GM18519 (cell line): ENCODE measurements at regions not wholly inside any gene's neighbourhood (a gene's known extent, or its start where the extent isn't known, plus 50 kb on each side); places are given as distances from the start of the nearest gene placed in this dataset.
A peak's percentile ranks its signal among the peaks of the same experiment; 100 is the strongest.
"Not testable (repeated sequence)": the region's sequence is repeated elsewhere in the genome, so short reads cannot be mapped to it uniquely, and the experiment has no call there.

Experiments used
- ATAC-seq: cut with Tn5 transposase; IDR thresholded peaks from one replicate; pipeline ENCODE4 v1.9.1; 2021; ENCODE audit warnings: mild to moderate bottlenecking, moderate library complexity; ENCODE audit not compliant: unreplicated experiment, low FRiP score

DNA sequence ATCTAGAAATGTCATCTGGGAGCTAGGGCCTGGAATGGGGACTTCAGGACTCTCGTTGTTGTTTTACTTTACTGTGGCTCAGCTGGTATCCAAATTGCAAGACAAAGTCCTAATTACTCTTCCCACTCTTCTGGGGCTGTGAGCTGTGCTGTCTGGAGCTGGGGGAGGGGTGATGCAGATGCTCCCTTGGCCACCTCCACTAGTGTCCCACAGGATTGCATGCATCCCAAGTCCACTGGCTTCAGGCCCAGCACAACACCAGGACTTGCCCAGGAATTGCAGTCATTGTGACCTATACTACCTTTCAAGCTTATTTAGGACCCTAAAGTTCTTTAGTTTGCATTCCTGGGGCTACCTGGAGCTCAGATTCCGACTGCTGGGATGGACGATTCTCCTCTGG, 366.1 kb upstream of the FAM47C start:
- no peak for ATAC-seq

DNA sequence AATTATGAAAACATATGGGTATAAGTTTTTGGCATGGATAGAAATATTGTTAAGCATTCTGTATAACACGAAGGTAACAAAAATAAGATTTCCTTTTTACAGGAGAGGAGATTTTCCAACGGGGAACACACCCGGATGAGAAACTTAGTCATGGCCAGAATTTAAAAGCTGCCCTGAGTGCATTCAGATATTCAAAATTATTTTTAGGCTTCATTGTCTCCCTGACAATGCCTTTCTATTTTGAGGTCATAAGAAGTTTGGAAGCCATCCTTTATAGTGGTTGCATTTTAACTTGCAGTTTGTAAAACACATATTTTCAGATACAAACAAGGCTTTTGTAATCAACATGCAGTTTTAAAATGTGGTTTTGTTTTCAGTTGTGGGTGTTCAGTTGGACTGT, 357.5 kb upstream of the FAM47C start:
- ATAC-seq, result no peak

DNA sequence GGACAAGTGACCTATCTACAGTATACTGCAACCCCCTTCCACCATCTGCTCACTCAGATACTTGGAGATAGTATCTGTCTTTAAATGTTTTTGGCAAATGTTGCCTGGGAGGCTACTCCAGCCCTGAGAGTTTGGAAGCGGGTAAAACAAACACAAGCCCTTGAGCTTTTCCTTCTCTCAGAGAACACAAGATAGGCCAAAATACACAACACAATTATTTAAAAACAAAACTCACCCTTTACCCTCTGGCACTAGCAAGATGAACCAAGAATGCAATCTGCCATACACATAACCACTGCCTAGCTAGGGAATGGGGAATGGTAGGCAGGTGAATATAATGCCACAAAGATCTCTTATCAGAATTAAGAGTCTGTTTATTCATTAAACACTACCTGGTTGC, 324.7 kb upstream of the FAM47C start:
- no peak for ATAC-seq

DNA sequence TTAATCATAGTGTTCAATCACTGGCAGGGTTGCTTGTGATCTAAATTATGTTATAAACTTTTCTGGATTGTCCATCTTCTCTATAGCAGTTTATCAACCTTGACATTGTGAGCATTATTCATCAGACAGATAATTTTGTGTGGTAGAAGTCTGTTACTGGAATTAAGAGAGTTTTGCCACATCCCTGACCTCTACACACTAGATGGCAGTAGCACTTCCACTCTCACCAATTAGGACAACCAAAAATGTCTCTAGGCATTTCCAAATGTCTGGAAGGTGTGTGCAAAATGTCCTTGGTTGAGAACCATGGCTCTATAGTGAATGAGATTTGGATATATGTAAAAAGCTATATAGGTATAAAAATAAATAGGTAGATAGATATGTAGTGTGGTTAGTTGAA, 324.1 kb upstream of the FAM47C start:
- no peak for ATAC-seq

DNA sequence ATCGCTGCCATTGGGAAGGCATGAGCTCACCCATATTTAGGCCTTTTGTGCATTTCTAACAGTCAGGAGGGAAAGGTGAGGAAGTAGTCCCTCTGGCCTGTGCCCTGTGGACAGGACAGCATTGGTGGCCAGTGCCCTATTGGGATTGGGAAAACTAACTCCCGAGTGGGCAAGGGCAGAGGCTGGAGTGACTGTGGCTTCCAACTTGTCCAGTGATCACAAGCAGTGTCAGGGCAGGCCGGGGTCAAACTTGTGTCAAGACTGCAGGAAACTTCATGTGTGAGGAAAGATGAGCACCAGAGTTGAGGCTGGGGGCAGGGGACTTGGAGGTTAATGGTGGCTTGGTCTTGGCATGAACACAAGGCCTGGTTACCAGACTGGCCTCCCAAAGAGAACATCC, 286.2 kb upstream of the FAM47C start:
- ATAC-seq, result no peak

DNA sequence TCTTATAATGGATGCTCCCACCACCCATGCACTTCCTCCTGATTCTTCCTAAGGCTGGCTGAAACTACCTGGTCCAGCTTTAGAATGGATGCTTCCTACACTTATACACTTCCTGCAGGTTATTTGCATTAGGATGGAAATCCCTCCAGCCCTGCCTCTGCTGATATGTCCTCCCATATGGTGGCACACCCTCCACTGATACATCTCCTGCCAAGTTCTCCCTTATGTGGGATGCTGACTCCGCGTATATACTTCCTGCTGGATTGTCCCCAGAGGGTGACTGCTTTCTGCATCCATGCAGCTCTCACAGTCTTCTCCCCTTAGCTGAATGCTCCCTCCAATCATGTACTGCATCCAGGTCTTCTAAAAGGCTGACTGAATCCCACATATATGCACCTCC, 254.6 kb upstream of the FAM47C start:
- ATAC-seq, result no peak

DNA sequence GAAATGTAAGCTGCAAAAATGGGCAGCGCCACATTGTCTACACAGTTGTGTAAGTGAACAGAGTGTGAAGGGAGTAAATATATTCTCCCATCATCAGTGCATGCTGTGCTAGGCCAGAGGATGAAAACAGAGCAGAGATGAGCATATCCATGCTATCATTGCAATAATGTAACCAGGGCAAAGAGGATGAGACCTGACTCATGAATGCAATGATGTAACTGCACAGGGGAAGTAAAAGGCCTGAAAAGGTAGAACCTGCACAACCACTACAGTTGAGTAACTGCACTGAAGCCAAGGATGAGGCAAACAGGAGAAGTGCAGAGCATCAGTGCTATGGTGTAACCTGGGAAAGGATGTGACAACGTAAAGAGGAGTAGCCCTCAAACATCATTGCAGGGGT, 220.4 kb upstream of the FAM47C start:
- no peak for ATAC-seq

DNA sequence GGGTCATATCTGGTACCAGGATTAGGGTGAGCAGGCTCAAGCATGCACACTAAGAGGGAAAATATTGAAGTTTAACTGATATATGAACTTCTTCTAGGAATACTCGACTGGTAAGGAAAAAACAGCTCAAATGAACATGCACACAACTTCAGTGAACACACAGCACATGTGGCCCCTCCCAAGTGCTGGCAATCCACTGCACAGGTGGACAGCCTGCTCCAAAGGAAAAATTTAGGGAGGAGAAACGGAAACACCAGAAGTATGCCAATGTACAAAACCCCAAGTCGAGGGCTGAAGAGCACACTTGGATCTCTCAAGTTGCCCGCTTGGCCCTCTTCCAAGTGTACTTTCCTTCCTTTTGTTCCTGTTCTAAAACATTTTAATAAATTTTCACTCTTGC, 205.0 kb upstream of the FAM47C start:
- no peak for ATAC-seq

DNA sequence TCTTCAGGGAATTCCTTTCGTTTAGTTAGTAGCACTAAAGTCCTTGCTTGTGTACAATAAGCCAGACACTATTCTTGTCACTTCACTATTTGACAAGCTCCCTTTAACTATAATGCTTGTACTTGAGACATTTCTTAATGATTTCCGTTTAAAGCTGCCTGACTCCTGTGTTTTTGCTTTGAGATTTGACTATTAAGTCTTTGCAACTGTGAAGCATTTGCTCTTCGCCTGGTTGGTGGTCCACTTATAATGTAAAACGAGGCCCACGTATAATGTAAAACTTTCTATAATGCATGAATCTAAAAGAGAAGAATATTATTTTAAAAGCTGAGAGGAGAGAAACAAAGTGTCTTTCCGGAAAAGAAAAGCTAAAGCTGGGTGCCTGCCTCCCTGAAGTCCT, 204.1 kb upstream of the FAM47C start:
- ATAC-seq, result no peak

DNA sequence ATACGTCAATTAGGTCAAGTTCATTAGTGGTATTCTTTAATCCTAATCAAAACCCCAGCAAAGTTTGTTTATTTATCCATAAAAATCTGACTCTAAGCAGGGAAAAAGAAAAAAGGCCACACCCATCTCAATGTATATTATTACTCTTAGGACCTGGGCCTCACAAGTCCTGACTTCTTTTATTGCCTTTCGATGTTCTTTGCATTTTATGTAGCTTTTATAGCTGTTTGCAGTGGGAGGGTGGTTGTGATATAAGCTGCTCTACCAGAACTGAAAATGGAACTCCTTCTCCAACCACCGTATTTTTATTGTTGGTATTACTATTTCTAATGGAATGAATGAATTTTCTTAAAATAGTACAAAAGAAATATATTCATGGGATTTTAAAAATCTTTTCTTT, 163.3 kb upstream of the FAM47C start:
- no peak for ATAC-seq

DNA sequence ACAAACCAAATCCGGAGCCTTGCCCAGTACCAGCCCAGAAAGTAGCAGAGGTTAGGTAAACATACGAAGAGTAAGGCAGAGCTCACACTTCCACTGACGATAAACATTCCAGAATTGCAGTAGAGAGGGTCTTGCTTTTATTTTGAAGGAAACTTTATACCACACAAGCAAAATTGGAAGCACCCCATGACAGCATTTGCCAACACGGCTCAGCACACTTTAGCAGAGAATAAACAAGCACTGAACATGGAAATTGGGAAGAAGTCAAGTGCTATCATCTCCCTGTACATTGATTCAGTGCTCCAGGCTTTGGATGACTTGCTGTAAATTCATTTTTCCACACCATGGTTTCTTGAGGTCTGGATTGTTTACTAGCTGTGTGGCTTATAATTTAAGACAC, 160.7 kb upstream of the FAM47C start:
- no peak for ATAC-seq

DNA sequence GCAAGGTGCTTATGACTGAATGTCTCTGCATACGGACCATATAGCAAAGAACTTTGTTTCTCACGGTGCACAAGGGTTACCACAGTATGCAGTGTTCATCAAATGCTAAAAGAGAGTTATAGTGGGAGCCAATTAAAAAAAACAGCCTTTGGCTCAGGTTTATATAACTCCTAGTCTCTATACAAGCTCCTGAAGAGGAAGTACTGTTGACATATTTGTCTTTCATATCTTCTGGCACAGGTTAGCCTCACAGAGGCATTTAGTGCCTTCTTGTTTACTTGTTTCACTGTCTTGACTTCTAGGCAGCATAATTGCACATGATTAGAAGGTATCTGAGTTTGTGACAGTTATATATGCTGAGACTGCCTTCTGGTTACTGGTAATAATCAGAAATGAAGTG, 158.8 kb upstream of the FAM47C start:
- ATAC-seq, result no peak

DNA sequence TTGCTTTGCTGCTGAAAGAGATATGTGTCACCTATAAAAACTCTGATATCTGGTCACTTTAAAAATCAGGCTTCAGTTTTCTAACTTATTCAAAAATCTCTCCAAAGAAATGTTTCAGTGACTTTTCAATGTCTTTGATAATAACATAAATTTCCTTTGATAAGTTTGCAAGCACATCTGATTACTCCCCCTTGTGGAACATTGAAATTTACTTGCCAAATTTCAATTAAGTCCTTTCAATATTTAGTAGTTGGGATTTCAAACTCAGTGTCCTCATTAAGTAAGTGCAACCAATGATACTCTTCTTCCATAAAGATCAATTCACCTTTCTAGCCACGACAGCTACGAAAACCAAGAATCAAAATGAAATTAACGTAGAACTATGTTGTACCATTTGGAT, 151.3 kb upstream of the FAM47C start:
- ATAC-seq, result no peak

DNA sequence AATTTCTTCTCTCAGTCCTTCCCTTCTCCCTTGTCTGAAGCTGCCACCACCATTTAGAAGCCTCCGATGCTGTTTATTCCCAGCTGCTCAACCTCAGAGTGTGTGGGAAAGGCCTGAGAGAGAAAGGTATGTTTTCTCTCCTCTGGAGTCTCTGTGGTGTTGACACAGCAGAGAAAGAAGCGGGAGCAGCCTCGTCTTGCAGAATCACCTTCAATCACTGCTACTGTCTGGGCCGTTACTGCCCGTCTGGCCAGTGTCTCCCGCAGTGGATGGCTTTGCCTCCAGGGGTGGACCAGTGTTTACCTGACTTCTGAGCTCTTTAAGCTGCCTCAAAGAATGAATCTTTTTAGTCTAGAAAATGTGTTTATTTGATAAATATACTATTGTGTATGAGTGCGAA, 148.9 kb upstream of the FAM47C start:
- no peak for ATAC-seq

DNA sequence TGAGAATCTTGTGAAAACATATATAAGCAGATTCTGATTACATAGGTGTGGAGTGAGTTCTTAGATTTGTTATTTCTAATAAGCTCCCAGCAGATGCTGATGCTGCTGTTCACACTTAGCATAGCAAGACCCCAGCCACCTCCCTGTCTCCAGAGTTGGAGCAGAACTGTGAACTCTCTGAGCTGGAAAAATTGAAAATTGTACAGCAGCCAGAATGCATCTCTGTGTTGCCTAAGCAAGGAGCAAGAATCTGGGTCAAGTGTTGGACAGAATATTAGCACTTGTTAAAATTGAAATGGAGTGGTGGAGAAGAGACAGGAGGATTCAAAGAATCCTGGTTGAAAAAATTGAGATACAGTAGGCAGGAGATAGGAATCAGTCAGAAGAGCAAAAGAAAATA, 146.6 kb upstream of the FAM47C start:
- no peak for ATAC-seq

DNA sequence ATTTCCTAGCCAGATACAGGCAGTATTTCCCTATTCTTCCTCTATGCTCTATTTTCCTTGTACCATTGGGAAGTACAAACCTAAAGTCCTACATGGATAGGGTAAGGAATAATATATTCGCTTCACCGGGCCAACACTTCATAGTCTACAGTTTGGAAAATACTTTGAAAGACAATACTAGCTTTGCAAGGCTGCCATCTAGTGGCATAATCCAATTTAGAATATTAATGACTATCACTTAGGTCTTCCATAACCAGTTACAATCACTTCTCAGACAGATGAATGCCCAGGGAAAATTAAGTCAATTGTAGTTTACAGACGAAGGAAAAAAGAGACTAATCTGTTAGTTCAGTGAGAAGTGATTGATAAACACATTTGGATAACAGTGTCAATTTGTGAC, 141.0 kb upstream of the FAM47C start:
- no peak for ATAC-seq

DNA sequence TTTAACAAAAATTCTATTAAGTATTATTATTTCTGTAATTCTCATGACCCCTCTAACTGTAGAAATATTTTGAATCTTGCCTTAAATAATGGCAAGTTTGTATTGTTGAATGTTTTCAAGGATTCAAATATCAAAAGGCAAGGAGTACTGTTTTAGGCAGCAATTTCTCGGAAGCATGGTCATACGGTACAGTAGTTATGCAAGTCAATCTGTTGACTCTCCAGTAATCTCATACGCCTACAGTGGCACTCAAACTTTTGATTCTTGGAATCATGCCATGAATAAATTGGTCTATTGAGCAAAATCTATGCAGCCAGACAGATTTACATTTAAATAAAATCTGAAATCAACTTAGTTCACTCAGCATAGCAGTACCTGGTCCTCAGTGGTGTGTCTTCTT, 139.6 kb upstream of the FAM47C start:
- no peak for ATAC-seq

DNA sequence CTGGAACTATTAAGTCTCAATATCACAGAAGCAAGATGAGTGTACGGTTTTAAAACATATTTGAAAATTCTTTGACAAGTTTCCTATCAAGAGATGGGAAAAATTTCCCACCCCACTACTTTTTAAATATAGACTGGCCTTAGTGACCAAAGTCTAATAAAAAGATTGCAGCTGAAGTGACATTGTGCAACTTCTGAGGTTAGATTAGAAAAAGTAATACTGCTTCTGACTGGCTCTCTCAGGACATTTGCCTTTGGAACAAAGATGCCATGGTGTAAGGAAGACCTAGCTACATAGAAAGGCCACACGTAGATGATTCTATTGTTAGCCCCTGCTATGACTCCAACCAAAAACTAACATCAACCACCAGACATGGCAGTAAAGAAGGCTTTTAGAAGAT, 138.7 kb upstream of the FAM47C start:
- no peak for ATAC-seq

DNA sequence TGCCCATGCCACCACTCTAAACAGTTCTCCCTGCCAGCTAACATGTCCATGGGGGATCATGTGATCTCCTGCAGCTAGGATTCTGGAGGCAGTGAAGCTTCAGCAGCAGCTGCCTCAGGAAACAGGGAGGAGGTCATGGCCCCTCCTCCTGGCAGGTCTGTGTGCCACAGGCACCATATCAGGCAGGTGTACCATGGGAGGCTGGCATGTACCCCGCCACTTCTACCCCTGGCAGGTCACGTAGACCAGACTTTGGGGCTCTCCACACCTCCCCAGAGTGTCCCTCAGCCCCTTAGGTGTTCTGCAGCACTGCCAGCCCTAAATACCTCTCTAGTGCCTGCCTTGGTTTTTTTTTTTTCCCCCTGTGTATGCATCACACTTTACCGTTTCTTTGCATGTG, 110.5 kb upstream of the FAM47C start:
- no peak for ATAC-seq

DNA sequence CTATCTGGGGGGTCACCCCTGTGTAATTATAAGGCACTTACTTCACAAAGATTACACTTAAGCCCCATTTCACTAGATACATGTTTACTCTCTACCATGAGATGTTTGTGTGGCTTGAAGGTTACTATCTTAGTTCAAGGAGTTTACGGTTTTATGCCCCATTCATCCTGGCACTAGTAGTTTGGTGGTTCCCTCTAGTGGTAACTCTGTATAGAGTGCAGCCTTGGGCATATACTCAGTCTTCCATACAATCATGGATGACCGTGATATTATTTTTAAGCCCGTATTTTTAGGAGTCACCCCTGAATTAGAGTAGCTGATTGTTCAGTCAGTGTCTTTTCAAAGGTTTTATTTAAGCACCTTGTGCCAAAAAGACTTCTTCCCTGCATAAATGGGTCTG, 109.9 kb upstream of the FAM47C start:
- peak; percentile 53 for ATAC-seq

DNA sequence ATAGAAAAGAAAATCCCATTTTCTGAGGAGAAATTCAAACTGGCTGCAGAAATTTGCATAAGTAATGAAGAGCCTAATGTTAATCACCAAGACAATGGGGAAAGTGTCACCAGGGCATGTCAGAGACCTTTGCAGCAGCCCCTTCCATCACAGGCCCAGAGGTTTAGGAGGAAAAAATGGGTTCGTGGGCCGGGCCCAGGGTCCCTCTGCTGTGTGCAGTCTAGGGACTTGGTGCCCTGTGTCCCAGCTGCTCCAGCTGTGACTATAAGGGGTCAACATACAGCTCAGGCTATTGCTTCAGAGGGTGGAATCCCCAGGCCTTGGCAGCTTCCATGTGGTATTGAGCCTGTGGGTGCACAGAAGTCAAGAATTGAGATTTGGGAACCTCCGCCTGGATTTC, 103.6 kb upstream of the FAM47C start:
- ATAC-seq, result not testable (repeated sequence)

DNA sequence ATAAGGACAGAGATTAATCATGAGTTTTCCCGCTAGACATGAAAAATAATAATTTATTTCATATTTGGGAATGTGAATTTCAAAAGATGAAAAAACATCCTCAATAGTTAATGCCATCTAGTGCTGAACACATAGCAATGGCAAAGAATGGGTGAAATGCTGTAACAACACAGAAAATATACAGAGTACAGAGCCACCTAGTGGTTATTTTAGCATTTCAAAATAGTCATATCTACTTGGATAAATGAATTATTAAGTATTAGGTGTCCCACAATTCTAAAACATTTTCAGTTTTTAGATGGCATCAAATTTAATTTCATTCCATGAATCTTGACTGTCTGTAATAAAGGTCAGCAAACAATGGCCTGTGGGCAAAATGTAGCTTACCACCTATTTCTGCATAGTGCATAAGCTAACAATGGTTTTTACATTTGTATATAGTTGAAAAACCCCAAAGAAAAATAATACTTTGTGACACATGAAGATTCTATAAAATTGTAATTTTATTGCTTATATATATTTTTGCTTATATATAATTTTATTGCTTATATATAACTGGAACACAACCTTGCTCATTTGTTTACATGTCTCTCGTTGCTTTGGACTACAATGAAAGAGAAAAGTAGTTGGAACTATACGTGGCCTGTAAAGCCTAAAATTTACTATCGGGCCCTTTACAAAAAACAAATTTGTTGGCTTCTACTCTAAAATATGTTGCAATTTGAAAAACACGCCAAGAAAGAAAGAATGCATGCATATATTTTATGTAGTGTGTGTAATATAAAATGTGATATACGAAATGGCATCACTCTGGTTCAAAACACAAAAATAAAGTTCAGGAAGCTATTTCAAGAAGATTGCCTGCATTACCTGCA, 99.1 kb upstream of the FAM47C start:
- ATAC-seq, result peak; percentile 84

DNA sequence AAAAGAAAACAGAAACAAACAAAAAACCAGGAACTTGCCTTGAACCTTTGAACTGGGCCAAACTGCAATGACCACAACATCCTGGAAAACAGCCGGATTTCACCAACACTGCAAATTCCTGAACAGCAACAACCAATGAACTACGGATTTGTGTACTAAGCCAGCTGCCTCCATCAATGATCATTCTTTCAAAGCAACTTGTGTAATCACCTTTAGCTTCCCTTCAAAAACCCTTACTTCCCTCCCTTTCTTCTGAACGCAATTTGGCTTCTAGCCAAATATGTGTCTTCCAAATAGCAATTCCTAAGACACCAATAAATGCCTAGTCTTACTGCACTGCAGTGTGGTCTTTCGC, 98.5 kb upstream of the FAM47C start:
- no peak for ATAC-seq
